Colon (tissue), 2 donors: ENCODE measurements at regions not wholly inside any gene's neighbourhood (a gene's known extent, or its start where the extent isn't known, plus 50 kb on each side); places are given as distances from the start of the nearest gene placed in this dataset.

Experiments
- FAIRE-seq: peaks from 2 replicates; lab custom pipeline; 2012; peaks lifted over from hg19 to GRCh38; lab: Jason Lieb, UNC
- donor health status: control.
- donor health status: control.

DNA sequence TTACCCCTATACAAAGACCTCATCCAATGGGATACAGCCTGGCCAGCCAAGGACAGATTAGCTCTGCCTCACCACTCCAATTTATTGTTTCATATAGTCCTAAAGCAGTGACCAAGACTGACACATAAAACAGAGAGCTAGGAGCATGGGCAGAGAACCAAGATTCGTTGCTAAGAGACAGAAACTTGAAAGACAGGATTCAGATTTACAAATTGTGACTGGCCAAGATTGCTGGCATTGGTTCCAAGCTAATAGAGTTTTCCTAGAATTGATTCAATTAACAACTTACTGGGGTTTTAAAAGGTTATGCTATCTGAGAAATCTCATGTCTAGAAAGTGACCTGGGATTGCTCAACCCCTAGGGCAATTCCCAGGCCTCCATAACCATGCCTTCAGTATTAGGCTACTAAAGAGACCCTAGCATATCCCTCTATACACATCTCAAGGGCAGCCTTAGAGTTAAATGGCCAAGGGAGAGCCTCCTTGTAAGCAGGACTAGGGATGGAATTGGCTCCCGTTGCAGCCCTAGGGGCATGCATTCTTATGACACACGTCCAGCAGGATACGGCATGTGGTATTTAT, 75.6 kb downstream of the ICOS start:
- FAIRE-seq: no peak

DNA sequence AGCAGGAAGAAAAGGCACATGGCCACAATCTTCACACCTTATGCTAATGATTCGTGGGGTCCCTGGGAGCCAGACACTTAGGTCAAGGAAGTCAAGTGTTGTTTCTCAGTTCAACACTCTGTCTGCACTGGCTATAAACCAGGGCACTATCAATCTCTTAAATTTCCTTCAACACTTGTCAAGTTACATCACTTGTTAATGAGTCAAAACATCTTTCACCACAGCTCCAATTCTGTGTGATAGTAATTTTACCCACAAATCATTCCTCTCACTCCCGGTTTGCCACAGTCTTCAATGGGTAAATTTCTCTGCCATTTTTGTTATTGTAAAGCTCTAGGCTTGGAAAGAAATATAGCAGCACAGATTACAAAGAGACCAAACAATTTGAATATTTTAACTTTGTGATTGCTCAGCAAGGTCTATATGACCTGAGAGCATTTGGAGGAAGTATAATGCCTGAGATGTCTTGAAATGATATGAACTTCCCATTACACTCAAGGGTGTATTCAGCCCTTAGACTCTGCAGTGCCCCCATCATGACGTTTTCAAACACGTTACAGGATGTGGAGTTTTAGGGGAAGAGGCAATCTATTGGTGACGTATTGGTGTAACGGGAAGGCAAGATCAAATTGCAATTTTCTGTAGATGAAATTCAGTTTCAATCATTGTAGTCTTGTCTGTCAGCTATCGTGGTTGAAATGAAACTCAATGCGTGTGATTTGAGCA, 78.7 kb downstream of the ICOS start:
- no peak for FAIRE-seq

DNA sequence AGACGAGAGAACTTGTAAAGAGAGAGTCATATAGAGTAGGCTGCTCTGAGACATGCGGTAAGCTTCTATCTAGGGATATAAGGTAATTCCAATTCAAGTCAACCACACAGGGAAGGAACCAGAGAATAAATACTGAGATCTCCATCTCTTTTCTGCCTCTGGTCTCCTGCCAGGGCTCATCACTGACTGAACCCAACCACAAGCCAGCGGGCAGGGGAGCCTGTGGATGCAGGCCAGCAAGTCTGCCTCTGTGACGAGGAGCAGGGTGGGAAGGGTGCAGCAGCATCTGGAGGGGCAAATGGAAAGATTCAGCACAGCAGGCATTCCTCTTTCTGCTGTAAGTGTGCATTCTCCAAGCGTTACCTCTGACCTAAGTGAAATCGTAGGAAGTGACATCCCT, 82.2 kb downstream of the ICOS start:
- FAIRE-seq: no peak

DNA sequence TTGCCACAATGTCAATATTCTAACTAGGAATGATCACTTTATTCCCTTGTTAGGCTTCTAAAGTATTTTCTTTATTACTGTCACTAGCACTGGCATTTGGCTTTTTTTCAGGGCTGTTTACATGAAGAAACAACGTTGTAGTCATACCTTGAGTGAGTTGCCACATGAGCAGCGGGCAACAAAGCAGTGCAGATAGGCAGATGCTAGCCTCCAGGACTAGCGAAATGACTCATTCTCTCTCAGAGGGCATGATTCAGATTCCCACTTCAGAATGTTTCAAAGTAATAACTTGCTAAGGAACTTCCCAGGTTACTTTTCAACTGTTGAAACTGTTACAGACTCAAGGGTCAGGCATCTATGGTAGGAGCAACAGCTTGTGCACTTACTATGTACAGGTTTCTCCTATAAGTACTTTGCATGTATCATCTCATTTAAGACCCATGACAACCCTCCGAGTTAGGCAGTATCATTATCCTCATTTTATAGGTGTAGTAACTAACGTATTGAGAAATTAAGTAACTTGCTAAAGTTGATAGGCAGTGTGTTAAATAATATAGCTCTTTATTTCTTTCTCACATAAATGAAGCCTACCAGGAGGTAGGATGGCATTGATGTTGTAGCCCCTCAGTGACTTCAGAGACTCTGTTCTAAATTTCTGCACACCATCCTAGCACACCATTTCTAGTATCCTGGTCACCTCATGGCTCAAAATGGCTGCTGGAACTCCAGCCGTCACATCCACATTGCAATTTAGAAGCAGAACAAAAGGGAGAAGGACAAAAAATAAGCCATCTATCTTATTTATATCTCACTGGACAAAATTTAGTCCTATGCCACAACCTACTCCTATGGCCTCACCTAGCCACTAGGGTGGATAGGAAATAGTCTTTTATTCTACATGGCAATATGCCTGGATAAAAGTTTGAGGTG, 83.3 kb downstream of the ICOS start:
- FAIRE-seq: no peak

DNA sequence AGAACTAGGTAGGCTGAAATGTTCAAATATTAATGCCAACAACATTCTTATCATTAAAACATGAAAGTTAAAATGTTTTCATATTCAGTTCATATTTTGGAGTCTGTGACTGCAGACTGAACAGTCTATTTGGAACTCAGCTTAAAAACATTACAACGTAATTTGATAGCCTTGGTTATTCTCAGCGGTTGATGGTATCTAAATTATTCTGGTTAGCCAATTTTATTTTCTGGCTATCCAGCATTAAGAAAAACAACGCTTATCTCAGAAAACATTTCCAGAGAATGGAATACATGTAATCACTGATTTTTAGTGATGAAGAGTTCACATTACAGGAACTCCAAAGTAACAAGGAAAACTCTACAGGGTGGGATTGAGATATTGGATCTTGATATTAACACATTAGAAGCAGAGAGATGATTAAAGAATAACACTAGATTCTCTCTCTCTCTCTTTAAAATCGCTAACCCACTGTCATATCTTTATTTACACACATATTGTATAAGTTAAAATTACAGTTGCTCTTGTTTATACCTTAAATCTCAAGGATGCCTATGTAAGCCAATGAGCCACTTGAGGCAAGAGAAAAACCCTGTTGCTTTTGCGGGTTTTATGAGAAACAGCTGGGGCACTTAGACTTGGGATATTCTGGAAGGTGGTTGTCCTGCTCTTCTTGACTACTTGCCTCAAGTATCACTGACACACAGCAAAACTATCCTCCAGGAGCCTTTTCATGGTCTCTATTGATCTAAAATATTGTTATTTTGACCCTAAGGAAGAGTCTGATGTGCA, 84.9 kb downstream of the ICOS start:
- no peak for FAIRE-seq

DNA sequence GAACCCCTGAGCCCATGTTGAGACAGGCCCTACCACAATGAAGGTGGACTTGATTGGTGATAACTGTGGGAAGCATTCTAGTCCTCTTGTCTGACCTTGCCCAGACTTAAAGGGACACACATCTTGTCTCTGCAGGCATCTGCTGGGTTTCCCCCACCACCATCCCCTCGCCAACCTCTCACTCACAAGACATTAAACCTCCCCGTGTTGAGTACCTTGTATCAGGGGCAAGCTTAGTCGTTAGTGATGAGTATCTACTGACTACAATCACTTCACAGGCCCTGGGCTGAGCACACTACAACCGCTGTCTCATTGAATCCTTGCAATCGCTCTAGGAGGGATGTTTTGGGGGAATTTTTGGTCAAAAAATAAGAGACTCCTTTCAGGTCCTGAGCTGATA, 86.0 kb downstream of the ICOS start:
- FAIRE-seq: no peak

DNA sequence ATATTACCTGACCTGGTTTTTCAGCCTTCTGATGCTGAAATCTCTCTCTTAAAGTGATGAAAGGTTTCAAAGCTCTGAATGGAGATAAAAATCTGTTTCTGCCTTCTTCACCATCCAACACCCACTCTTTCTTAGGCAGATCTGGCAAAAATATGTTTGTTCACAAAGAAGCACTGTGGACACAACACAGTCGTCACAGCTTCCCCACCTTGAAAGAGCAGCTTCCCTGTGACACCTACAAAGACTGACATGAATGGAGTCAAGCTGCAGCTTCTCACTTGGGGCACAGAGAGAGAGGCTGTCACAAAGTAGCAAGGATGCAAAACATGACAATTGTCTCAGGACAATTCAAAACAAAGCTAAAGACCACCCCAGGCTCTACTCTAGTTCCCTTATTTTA, 86.5 kb downstream of the ICOS start:
- FAIRE-seq: no peak

DNA sequence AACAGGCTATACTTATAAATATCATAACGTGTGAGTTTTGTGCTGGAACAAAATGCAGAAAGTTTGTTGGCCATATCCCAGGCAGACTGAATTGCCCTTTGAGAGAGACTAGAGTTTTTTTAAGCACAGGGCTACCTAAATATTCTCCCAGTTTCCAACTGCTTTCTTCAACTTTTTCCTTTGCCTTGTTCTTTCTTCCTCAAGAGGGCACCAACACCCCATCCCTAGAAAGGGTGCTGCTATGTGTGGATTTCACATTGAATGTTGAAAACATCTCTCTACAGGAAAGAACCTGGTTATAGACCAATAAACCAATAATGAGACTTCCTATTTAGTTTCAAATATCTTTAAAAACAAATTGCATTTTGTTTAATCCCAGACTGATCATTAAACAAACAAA, 87.9 kb downstream of the ICOS start:
- FAIRE-seq: peak; percentile 24

DNA sequence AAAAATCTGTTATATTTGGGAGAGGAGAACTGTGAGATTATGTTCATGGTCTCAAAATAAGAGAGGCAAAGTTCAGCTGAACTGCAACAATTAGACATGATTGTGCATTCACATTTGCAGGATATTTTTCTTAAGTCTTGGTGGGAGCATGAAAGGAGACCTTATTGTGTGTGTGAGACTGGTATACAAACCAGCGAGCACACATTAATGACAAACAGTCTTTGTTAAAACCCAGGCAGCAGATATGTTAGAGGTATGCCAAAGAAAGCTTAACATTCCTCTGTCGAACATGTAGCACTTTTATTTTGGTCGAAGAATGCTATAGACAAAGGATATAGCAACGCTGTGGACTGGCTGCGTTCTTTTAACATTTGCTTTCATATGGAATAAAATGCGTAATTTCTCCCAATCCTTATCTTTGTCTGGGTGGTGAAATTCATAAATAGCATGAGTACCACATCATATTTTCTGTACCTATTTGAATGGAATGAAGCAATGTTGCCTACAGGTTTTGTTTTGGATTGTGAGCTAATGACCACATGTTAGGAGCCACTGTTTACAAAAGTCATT, 88.4 kb downstream of the ICOS start:
- FAIRE-seq: no peak

DNA sequence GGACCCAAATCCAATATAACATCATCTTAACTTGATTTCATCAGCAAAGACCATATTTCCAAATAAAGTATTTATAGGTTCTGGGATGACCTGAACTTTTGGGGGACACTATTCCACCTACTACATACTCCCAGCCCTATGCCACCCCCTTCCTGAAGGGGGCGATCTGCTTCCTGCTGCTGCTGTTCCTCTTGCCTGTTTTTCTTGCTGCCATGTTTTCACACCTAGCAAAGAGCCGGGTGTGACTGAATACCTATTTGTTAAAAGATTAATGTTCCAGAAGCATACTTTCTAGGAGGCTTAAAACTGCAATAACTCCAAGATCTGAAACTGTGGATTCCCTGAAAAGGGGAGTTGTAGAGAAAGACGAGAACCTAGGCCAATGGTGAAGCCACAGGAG, 89.7 kb downstream of the ICOS start:
- FAIRE-seq: no peak

DNA sequence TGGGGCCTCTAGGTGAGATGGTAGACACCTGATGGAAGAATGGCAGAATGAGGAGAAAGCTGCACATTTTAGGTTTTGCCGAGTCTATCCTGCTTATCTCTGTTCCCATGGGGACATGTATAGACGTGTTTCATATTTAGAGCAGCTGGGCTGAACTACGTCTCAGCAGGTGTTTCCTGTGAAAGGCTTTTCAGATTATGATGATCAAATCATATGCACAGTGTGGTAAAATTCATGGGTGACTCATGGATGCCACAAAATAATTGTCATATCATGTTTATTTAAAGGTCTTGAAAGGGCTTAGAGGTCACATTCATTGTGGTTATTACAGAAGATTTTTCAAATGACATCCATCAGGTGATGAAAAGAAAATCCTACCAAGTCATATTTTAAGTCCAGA, 90.5 kb downstream of the ICOS start:
- FAIRE-seq: no peak

DNA sequence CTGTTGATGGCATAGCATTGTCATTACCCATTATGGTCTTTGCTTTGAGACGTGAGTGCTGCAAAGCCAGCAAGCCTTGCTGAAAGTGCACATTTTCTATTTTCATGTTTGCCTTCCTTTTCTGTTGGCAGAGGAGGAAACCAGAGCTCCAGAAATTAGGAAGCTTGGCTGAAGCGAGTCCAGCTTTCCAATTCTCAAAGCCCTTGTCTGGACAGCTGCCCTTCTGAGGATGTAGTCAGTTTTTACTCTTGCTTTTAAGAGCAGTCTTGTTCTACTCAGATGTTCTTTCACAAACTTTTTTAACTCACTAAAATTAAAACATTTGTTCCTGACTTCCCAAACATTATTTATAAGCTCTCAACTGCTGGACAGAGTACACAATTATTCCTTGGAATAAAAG, 93.8 kb downstream of the ICOS start:
- FAIRE-seq: no peak

DNA sequence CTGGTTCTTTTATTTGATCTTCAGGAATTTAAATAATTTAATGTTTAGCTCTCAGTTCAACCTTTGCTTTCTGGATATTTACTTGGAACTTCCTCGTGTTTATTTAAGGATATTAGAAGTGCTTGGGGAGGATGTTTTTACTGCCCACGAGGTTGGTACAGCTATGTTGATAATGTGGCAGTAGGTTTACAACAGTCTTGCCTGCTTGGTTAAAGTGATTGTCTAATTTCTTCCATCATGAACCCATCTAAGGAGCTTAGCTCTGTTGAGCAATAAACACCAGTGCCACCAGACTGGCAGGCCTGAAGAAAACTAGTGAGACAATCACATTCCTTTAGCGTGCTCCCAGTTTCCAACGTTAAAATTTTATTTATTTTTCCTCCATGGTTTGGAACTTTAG, 94.5 kb downstream of the ICOS start:
- FAIRE-seq: no peak

DNA sequence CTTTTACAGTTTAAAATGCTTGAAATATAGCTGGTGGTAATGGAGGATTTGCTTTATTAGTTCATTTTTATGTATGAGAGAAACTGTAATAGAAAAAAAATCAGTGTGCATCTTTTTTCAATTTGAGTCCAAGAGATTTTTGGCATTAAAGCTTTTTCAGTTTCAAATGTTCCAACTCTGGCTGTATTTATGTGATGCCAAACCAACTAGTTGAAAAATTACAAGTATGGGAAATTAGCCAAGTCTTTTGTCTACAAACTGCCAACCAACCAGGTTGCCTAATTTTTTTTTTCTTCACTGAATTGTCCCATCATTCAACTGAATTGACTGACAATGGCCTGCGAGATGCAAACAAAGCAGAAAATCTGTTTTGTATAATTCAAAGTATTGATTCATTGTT, 95.7 kb downstream of the ICOS start:
- FAIRE-seq: no peak

DNA sequence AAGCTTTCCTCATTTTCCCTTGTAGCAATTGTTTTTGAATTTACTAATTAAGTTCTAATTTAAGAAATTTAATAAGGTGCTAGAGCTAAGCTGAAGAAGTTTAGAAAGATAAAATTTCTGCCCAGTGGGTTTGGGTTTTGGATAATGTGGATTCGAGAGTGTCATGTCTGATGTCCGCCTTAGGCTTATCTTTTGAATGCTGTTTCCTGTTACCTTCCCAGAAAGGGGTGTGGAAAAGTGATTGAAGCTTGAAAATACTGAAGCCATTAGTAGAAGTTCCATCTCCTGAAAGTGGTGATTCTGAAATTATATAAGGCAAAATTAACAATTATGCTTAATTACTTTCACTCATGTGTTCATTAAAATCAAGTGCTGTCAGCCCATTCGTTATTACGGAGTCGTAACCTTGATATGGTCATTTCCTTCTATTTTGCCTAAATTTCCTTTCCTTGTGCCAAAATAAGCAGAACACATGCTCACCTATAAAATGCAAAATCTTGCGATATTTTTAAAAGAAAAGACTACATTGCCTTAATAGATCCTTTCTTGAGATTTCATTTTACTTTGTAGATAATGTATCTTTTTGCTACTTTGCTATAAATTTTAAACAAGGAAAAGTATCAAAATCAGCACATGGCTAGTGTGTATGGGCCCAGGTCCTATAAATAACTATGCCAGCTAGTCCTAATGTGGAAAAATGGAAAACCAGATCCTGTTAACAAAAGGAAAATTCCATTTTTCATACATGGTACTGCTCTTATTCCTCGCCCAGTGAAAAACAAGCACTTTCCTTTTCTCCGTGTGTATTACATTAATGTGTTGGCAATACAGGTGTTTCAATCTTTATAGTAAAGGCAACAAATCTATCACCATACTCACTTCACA, 97.3 kb downstream of the ICOS start:
- no peak for FAIRE-seq

DNA sequence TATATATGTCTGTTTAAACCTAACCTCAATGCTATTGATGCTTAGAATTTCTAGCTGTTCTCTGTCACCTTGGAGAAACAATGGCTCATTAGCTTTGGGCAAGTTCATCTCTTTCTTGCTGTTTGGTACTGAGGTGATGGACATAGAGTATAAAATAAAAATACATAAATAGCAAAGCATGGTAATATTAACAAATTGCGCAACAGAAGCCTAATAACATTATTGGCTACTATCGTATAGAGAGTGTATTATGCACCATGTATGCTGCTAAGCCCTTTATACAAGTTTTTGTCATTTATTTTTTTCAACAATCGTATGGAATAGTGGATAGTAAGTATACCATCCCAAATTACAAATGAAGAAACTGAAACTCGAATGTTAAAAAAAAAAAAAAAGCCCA, 100.1 kb downstream of the ICOS start:
- no peak for FAIRE-seq

DNA sequence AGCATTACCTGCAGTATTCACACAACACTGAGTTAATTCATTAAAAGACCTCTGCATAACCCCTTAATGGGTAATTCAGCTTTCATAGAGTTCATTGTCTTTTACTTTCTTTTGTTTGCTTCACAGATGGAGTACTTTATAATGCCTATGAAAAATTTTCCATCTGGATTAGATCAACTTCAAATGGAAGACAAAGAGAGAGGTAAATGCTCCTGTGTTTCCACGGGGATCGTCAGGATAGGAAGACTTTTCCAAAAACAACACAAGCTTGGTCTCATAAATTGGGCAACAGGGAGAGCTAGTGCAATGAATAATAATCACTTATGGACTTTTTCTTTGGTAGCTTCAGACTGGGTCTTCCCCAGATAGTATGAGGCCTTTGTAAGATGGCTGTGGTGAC, 100.7 kb downstream of the ICOS start:
- FAIRE-seq: no peak

DNA sequence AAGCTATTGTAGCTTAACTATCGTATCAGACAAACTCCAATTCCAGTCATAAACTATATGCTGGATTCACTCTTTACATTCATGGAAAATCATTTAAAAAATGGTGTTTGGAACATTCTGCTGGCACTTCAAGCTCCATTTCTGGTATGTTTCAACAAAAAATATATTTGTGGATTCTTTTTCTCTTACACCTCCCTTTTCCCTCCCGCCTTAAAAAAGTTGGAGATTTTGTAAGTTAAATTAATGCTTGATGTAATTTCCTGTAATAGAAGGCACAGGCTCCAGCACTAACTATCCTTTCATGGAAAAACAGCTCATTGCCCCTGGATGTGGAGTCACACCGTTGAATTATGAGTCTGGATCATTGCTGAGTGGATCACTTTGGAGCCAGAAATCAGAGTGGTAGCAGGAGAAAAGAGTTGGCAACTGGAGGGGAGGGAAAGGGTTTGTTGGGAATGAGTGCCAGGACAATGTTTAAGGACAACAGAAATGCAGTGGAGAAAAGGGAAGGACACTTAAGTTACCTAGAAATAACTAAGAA, 102.8 kb downstream of the ICOS start:
- no peak for FAIRE-seq

DNA sequence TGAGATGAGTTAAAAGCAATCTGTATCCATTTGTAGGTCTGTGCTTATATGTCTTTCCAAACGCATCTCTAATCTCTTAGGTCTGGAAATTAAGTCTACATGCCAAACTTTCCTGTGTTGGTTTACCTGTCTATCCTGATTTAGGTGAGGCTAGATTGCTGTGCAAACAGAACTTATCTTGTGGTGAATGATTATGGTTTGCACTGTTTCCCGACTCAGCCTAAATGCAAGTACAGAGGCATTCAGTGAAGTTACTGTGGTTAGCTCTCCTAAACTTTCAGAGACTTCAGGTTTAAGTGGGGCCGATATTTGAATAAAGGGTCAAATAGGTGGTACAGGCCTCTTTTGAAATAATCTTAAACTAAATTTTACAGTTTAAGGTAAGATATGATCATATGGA, 103.5 kb downstream of the ICOS start:
- FAIRE-seq: no peak

DNA sequence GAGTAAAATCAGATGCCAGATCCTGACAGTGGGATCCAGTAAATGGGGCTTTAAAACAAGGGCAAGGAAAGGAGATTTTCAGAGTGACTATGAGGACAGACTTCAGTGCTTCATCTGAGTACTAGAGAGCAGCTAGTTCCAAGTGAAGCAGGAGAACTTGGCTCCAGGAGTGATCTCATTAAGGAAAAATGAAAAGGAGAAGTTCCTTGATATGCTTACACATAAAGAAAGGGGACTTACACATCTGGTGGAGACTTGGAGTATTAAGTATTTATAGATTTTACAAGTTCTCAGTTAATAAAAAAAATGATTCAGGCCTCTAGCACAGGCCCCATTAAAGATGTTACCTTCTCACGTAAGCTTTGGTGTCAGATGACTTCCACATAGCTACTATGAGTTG, 105.8 kb downstream of the ICOS start:
- no peak for FAIRE-seq

DNA sequence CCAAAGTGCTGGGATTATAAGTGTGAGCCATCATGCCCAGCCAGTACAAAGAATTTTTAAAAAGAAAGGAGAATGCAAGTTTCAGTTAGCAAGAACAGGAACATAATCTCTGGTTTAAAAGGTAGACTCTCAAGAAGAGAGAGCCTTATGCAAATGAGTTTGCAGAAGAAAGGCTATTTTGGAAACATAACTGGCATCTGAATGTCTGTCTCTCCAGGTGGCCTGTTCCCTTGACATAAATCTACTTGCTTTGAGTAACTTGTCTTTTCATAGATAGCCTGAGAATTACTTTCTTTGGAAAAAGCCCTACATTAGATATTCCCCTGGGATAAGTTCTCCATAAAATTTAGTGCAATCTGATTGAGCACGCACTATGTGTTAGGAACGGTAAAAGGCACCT, 109.6 kb downstream of the ICOS start:
- no peak for FAIRE-seq
